Suprapubic skin (tissue), 4 donors: ENCODE measurements at regions not wholly inside any gene's neighbourhood (a gene's known extent, or its start where the extent isn't known, plus 50 kb on each side); places are given as distances from the start of the nearest gene placed in this dataset.
"Not testable (repeated sequence)": the region's sequence is repeated elsewhere in the genome, so short reads cannot be mapped to it uniquely, and the experiment has no call there.

ENCODE experiments used
- DNase-seq, 2 donors: peaks; one replicate each; pipeline ENCODE4 v3.0.0-alpha.2; 2019; ENCODE audit warnings: low spot score in 2 of 2
- H3K27ac ChIP-seq: fragments of 200-600 bp; sonication (generic); one replicate; pipeline ENCODE4 v1.5.1; 2019
- H3K27me3 ChIP-seq: fragments of 200-600 bp; sonication (generic); one replicate; pipeline ENCODE4 v1.5.1; 2019
- H3K36me3 ChIP-seq: fragments of 200-600 bp; sonication (generic); one replicate; pipeline ENCODE4 v1.5.1; 2019
- H3K4me1 ChIP-seq: fragments of 200-600 bp; sonication (generic); one replicate; pipeline ENCODE4 v1.5.1; 2019
- H3K4me3 ChIP-seq: fragments of 200-600 bp; sonication (generic); one replicate; pipeline ENCODE4 v1.5.1; 2019; ENCODE audit warnings: mild to moderate bottlenecking
- H3K9me3 ChIP-seq: fragments of 200-600 bp; sonication (generic); one replicate; pipeline ENCODE4 v1.5.1; 2019
- CTCF ChIP-seq, 2 donors: fragments of 200-600 bp in 1 of 2; fragments of 450-650 bp in 1 of 2; sonication (generic) in 1 of 2; IDR thresholded peaks; one replicate each; pipeline ENCODE4 v1.5.1; 2016 to 2019; ENCODE audit warnings: antibody characterized with exemption in 2 of 2, mild to moderate bottlenecking in 1 of 2, moderate library complexity in 1 of 2
- EP300 ChIP-seq: sonication (generic); formaldehyde crosslinking; IDR thresholded peaks from one replicate; pipeline ENCODE4 v1.6.1; 2017; ENCODE audit warnings: antibody characterized with exemption
- POLR2A ChIP-seq, 2 donors: fragments of 450-650 bp; IDR thresholded peaks; one replicate each; pipeline ENCODE4 v1.6.1; 2017; ENCODE audit warnings: antibody characterized with exemption in 2 of 2, mild to moderate bottlenecking in 2 of 2, moderate library complexity in 2 of 2
- POLR2AphosphoS5 ChIP-seq, 3 donors: sonication (generic); formaldehyde crosslinking; IDR thresholded peaks; one replicate each; pipeline ENCODE4 v1.6.1; 2017; ENCODE audit warnings: antibody characterized with exemption in 3 of 3
- WGBS: methylation state at CpG from one replicate; pipeline ENCODE4 v1.1.5; 2018; 5-methylcytosine and 5-hydroxymethylcytosine counted together

DNA sequence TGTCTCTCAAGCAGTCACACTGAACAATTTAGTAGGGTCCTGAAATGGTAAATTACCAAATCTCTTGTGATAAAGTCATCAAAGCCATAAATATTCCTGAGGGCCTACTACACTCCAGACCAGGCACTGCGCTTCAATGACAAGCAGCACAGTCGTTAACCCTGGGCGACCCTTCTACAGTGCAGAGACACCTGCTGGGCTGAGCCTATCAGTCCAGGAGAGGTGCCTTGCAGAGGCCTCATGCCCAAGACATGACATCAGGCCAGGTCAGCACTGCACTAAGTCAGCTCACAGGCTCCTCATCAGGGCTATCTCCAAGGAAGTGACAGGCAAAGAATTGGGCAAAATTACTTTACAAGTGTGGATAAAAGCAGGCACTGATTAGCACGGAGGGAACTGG lies 166.4 kb upstream of the EPB41L3 start:
- no peaks in the 10 kb centered on the region for H3K27me3 ChIP-seq
- H3K36me3 ChIP-seq = no peaks in the 10 kb centered on the region
- no peaks in the 10 kb centered on the region for H3K9me3 ChIP-seq
- H3K4me1 ChIP-seq = no peaks in the 10 kb centered on the region
- DNase-seq = no peak
- no peak for TF ChIP-seq CTCF (IDR thresholded peaks at IDR 0.05)
- no peak overlapping the region for H3K4me3 ChIP-seq
- WGBS = 84% methylated on average over 4 of the region's 4 CpGs
- H3K27ac ChIP-seq = no peak overlapping the region

DNA sequence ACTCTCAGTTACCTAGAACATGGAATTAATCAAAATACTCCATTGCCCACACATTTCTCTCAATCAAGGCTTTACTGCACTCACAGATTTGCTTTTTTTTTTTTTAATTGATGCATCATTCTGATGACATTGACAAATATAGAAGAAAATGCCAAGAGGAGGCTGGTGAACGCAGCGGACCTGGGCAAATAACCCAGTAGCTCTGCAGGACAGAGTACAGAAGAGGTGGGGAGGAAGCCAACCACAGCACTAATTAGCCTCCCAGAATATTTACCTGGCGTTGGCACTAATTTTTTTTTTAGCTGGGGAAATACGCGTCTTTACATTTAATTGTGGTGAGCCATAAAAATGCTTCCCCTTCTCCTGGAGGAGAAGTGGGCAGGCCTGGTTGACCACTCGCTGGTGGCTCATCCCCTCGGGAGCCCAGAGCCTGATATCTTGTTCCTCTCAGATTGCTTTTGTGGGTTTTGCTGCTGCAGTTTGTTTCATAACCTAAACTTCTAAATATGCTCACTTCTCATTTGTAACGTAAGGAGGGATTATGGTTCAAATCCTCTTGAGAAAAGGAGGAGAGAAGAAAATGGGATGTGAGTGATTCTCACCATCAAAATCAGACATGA lies 165.8 kb upstream of the EPB41L3 start:
- Histone ChIP-seq H3K9me3 (no peaks in the 10 kb centered on the region), H3K4me1 (no peaks in the 10 kb centered on the region), H3K27ac (no peak overlapping the region), H3K4me3 (no peak overlapping the region), H3K27me3 (no peaks in the 10 kb centered on the region), H3K36me3 (no peaks in the 10 kb centered on the region)
- no peak for DNase-seq
- TF ChIP-seq CTCF (IDR thresholded peaks at IDR 0.05) = no peak
- no peak for TF ChIP-seq POLR2A (IDR thresholded peaks at IDR 0.05)
- no peak for TF ChIP-seq EP300
- no peak for TF ChIP-seq POLR2AphosphoS5 (IDR thresholded peaks at IDR 0.05)
- WGBS = 75% methylated on average over 8 of the region's 8 CpGs

GRCh38 chr18:5707586-5707985 lies 163.8 kb upstream of the EPB41L3 start:
- Histone ChIP-seq H3K27ac (no peak overlapping the region), H3K4me3 (no peak overlapping the region), H3K27me3 (no peaks in the 10 kb centered on the region), H3K9me3 (no peaks in the 10 kb centered on the region), H3K36me3 (no peaks in the 10 kb centered on the region), H3K4me1 (no peaks in the 10 kb centered on the region)
- 66% methylated on average over 3 of the region's 3 CpGs for WGBS
- no peak for TF ChIP-seq POLR2AphosphoS5 (IDR thresholded peaks at IDR 0.05)
- no peak for TF ChIP-seq EP300
- TF ChIP-seq POLR2A (IDR thresholded peaks at IDR 0.05) = no peak
- TF ChIP-seq CTCF (IDR thresholded peaks at IDR 0.05) = no peak
- DNase-seq = no peak

- H3K36me3 ChIP-seq = no peaks in the 10 kb centered on the region
- H3K27me3 ChIP-seq = no peaks in the 10 kb centered on the region
- no peak for DNase-seq
- no peak for TF ChIP-seq CTCF (IDR thresholded peaks at IDR 0.05)
- no peak for TF ChIP-seq POLR2AphosphoS5 (IDR thresholded peaks at IDR 0.05)
- TF ChIP-seq POLR2A (IDR thresholded peaks at IDR 0.05) = no peak
- TF ChIP-seq EP300 = no peak
- WGBS = 95% methylated on average over 5 of the region's 5 CpGs
- no peak overlapping the region for H3K4me3 ChIP-seq
- no peaks in the 10 kb centered on the region for H3K9me3 ChIP-seq
- H3K27ac ChIP-seq = no peak overlapping the region
- no peaks in the 10 kb centered on the region for H3K4me1 ChIP-seq
Observed at GRCh38 chr18:5705393-5705792, 161.6 kb upstream of the EPB41L3 start.

- H3K9me3 ChIP-seq = no peaks in the 10 kb centered on the region
- 64% methylated on average over 3 of the region's 4 CpGs for WGBS
- TF ChIP-seq CTCF (IDR thresholded peaks at IDR 0.05) (no peak), POLR2A (IDR thresholded peaks at IDR 0.05) (no peak), EP300 (no peak), POLR2AphosphoS5 (IDR thresholded peaks at IDR 0.05) (no peak)
Observed at GRCh38 chr18:5704847-5705246, 161.1 kb upstream of the EPB41L3 start.

DNA sequence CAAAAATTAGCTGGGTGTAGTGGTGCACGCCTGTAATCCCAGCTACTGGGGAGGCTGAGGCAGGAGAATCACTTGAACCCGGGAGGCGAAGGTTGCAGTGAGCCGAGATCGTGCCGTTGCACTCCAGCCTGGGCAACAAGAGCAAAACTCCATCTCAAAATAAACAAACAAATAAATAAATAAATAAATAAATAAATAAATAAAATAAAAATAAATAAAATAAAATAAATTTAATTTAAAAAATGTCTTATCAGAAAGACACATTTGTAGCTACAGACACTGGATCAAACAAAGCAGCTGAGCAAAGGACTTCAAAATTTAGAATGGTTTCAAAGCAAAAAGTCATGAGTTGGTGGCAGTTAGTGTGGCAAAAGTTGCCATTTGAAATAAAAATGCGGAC lies 158.2 kb upstream of the EPB41L3 start:
- H3K4me3 ChIP-seq, H3K36me3 ChIP-seq, DNase-seq, H3K27ac ChIP-seq, H3K27me3 ChIP-seq, H3K4me1 ChIP-seq, H3K9me3 ChIP-seq: not testable (repeated sequence)
- WGBS = 94% methylated on average over 7 of the region's 7 CpGs

More at GRCh38 chr18:5704847-5705246, 161.1 kb upstream of the EPB41L3 start:
- Histone ChIP-seq H3K27me3 (no peaks in the 10 kb centered on the region), H3K36me3 (no peaks in the 10 kb centered on the region), H3K4me3 (no peak overlapping the region), H3K4me1 (no peaks in the 10 kb centered on the region), H3K27ac (no peak overlapping the region)
- no peak for DNase-seq
